Panc1 (cell line): ENCODE measurements at regions not wholly inside any gene's neighbourhood (a gene's known extent, or its start where the extent isn't known, plus 50 kb on each side); places are given as distances from the start of the nearest gene placed in this dataset.

Experiments
- ATAC-seq: fragments of 200-7000 bp; cut with Tn5 transposase; 2 replicates; pipeline ENCODE4 v1.9.1; 2020; ENCODE audit warnings: mild to moderate bottlenecking, moderate library complexity
- BruUV-seq: library from RNA; stranded (reverse); fragments of 400-500 nt; replicated peaks from 2 replicates; lab custom pipeline; 2021; lab: Mats Ljungman, UMichigan
- CTCF ChIA-PET: fragments of 300-600 bp; sonication (Branson Sonifier 250); formaldehyde crosslinking; loops from one replicate; lab custom pipeline; 2022; ENCODE audit warnings: antibody characterized with exemption; lab: Charles Lee
- POLR2A ChIA-PET: fragments of 300-600 bp; sonication (Branson Sonifier 250); formaldehyde crosslinking; loops from one replicate; lab custom pipeline; 2022; ENCODE audit warnings: antibody characterized with exemption; lab: Charles Lee
- DNase-seq: peaks from one replicate; pipeline ENCODE4 v3.0.0-alpha.2; 2010; ENCODE audit warnings: low read depth, low spot score
- H3K27ac ChIP-seq: 2 replicates; pipeline ENCODE4 v1.5.1; 2011; ENCODE audit warnings: mild to moderate bottlenecking, low read length, inconsistent platforms
- H3K27me3 ChIP-seq: fragments of 200-500 bp; sonication (Bioruptor generic); 2 replicates; pipeline ENCODE4 v1.6.0; 2014; ENCODE audit warnings: low read length, inconsistent platforms; ENCODE audit not compliant: control insufficient read depth, insufficient read depth
- H3K36me3 ChIP-seq: fragments of 200-500 bp; sonication (Bioruptor generic); 2 replicates; pipeline ENCODE4 v1.5.1; 2014; ENCODE audit warnings: inconsistent platforms, mild to moderate bottlenecking, low read length, moderate library complexity; ENCODE audit not compliant: control insufficient read depth, insufficient read depth
- H3K4me1 ChIP-seq: 2 replicates; pipeline ENCODE4 v1.5.1; 2011; ENCODE audit warnings: inconsistent platforms, mild to moderate bottlenecking, low read length, moderate library complexity; ENCODE audit not compliant: control insufficient read depth, insufficient read depth
- H3K4me3 ChIP-seq, 2 experiments: 2 replicates each; pipeline ENCODE4 v1.5.1; 2011 to 2012; ENCODE audit warnings: low read depth in 2 of 2, low read length in 2 of 2, mild to moderate bottlenecking in 2 of 2, inconsistent platforms in 1 of 2, moderate library complexity in 1 of 2
- H3K9me3 ChIP-seq: fragments of 200-500 bp; sonication (Bioruptor generic); 2 replicates; pipeline ENCODE4 v1.5.1; 2014; ENCODE audit warnings: low read depth, mild to moderate bottlenecking, inconsistent platforms, low read length, moderate library complexity; ENCODE audit not compliant: control insufficient read depth, insufficient read depth
- POLR2AphosphoS5 ChIP-seq: IDR thresholded peaks from 2 replicates; pipeline ENCODE4 v1.6.1; 2012; ENCODE audit warnings: mild to moderate bottlenecking, low read depth, low read length, moderate library complexity
- SIN3A ChIP-seq: IDR thresholded peaks from 2 replicates; pipeline ENCODE4 v1.6.1; 2012; ENCODE audit warnings: low read depth, mild to moderate bottlenecking, low read length, moderate library complexity, borderline replicate concordance; ENCODE audit not compliant: insufficient read depth
- TCF7L2 ChIP-seq: IDR thresholded peaks from 2 replicates; pipeline ENCODE4 v1.6.1; 2011; ENCODE audit warnings: mild to moderate bottlenecking, low read depth, low read length, inconsistent platforms
- in situ Hi-C: cut with HindIII; loops from 2 replicates; pipeline ENCODE4 v1.10.0; 2016; ENCODE audit warnings: low sequenced_read_pairs, low pct_unique_long_range_greater_than_20kb
- intact Hi-C: fragments of 100-400 bp; cut with micrococcal nuclease; formaldehyde crosslinking; loops from one replicate; pipeline ENCODE4 v1.10.0; 2022; ENCODE audit not compliant: unreplicated experiment
- TF ChIP-seq, protein P1 (sequence below): fragments of 450-650 bp; IDR thresholded peaks from 2 replicates; pipeline ENCODE4 v1.5.1; 2017; ENCODE audit warnings: mild to moderate bottlenecking
- TF ChIP-seq, protein P2 (sequence below), 2 experiments: IDR thresholded peaks; 2 replicates each; pipeline ENCODE4 v1.6.1; 2011 to 2012; ENCODE audit warnings: low read depth in 2 of 2, control low read depth in 1 of 2, low read length in 1 of 2, mild to moderate bottlenecking in 1 of 2, moderate library complexity in 1 of 2; ENCODE audit not compliant: insufficient read depth in 1 of 2

DNA sequence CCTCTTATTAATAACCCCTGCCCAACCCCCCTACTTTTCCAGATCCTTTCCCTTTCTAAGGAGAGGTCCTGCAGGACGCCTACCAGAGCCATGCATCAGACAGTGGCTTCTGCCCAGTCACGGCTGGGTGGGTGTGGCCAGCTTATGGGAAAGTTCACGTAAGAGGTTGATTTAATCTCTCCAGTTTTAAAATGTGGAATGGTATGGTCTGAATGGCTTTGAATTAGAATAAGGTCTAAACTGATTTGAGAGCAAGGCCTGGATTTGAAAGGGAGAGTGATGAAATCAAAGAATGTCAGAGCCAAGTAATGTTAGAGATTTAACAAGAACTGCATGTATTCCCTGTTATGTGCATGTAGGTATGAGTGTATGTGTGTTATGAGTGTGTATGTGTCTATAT, 275.7 kb downstream of the PAX1 start:
- Histone ChIP-seq H3K36me3 (no peaks in the 10 kb centered on the region), H3K27me3 (no peaks in the 10 kb centered on the region), H3K4me3 (no peak overlapping the region), H3K4me1 (no peaks in the 10 kb centered on the region), H3K27ac (no peak overlapping the region), H3K9me3 (no peaks in the 10 kb centered on the region)
- ChIA-PET POLR2A (no interaction called here), CTCF (no interaction called here)
- in situ Hi-C loops = no loop called here
- intact Hi-C loops = no loop called here
- ATAC-seq = no peak
- no peak for DNase-seq
- TF ChIP-seq SIN3A (no peak), TCF7L2 (no peak), POLR2AphosphoS5 (no peak)
- TF ChIP-seq, protein P1, sequence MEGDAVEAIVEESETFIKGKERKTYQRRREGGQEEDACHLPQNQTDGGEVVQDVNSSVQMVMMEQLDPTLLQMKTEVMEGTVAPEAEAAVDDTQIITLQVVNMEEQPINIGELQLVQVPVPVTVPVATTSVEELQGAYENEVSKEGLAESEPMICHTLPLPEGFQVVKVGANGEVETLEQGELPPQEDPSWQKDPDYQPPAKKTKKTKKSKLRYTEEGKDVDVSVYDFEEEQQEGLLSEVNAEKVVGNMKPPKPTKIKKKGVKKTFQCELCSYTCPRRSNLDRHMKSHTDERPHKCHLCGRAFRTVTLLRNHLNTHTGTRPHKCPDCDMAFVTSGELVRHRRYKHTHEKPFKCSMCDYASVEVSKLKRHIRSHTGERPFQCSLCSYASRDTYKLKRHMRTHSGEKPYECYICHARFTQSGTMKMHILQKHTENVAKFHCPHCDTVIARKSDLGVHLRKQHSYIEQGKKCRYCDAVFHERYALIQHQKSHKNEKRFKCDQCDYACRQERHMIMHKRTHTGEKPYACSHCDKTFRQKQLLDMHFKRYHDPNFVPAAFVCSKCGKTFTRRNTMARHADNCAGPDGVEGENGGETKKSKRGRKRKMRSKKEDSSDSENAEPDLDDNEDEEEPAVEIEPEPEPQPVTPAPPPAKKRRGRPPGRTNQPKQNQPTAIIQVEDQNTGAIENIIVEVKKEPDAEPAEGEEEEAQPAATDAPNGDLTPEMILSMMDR = no peak
- TF ChIP-seq, protein P2, sequence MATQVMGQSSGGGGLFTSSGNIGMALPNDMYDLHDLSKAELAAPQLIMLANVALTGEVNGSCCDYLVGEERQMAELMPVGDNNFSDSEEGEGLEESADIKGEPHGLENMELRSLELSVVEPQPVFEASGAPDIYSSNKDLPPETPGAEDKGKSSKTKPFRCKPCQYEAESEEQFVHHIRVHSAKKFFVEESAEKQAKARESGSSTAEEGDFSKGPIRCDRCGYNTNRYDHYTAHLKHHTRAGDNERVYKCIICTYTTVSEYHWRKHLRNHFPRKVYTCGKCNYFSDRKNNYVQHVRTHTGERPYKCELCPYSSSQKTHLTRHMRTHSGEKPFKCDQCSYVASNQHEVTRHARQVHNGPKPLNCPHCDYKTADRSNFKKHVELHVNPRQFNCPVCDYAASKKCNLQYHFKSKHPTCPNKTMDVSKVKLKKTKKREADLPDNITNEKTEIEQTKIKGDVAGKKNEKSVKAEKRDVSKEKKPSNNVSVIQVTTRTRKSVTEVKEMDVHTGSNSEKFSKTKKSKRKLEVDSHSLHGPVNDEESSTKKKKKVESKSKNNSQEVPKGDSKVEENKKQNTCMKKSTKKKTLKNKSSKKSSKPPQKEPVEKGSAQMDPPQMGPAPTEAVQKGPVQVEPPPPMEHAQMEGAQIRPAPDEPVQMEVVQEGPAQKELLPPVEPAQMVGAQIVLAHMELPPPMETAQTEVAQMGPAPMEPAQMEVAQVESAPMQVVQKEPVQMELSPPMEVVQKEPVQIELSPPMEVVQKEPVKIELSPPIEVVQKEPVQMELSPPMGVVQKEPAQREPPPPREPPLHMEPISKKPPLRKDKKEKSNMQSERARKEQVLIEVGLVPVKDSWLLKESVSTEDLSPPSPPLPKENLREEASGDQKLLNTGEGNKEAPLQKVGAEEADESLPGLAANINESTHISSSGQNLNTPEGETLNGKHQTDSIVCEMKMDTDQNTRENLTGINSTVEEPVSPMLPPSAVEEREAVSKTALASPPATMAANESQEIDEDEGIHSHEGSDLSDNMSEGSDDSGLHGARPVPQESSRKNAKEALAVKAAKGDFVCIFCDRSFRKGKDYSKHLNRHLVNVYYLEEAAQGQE (IDR thresholded peaks at IDR 0.05; ENCODE audit: insufficient read depth in 1 of 2, low read depth in 2 of 2, low read length in 1 of 2) = no peak
- BruUV-seq = no TSS peak

DNA sequence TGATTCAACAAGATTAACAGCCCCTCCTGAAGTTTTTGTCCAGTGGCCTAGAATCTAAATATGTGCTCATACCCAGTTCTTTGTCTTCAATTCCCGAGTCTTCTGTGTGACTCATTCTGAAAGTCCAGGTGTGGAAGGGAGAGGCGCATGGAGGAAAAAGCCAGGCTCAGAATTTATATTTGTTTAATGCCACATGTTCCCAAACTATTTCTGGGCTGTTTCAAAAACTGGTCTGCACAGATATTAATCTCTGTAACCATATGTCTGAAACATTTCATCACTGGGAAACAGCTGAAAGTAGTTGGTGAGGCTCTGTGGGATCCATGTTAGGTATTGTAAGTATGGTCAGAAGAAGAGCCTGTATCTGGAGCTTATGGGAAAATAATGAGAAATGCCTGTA, 266.0 kb downstream of the PAX1 start:
- ATAC-seq (no peak), DNase-seq (no peak)
- in situ Hi-C loops = no loop called here
- Histone ChIP-seq H3K9me3 (no peaks in the 10 kb centered on the region), H3K4me1 (no peaks in the 10 kb centered on the region), H3K27me3 (no peaks in the 10 kb centered on the region), H3K27ac (no peak overlapping the region), H3K4me3 (no peak overlapping the region), H3K36me3 (no peaks in the 10 kb centered on the region)
- POLR2A ChIA-PET = no interaction called here
- intact Hi-C loops = no loop called here
- BruUV-seq = no TSS peak
- TF ChIP-seq, protein P1 = no peak
- TF ChIP-seq, protein P2 (IDR thresholded peaks at IDR 0.05; ENCODE audit: insufficient read depth in 1 of 2, low read depth in 2 of 2, low read length in 1 of 2) = no peak
- TF ChIP-seq SIN3A (no peak), TCF7L2 (no peak), POLR2AphosphoS5 (no peak)
- CTCF ChIA-PET = no interaction called here
